GM12892 (cell line): ENCODE measurements at regions not wholly inside any gene's neighbourhood (a gene's known extent, or its start where the extent isn't known, plus 50 kb on each side); places are given as distances from the start of the nearest gene placed in this dataset.

Source experiments
- POLR2A ChIP-seq: IDR thresholded peaks from 2 replicates; pipeline ENCODE4 v1.6.1; 2011; ENCODE audit warnings: low read depth, low read length, control low read depth
- POLR2AphosphoS5 ChIP-seq: IDR thresholded peaks from 2 replicates; pipeline ENCODE4 v1.6.1; 2011; ENCODE audit warnings: low read depth, low read length, control low read depth

DNA sequence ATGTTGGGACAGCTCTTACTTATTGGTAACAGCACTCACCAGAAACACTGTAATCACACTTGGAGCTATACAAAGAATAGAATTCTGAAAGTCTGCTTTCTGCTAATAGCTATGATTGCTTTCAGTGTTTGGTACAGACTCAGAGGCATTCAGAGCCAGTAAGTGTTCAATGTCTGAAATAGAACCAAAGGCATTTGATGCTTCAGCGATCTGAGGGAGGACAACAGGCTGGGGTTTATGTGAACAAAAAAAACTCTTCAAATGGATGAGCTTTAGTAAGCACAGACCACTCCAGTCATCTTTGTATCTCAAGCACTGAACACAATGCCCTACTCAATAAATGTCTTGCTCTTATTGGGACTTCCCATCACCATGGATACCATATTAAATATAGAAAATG, 322.8 kb upstream of the GRM3 start:
- TF ChIP-seq POLR2AphosphoS5, result no peak
- TF ChIP-seq POLR2A, result no peak
